ENCODE measurements at regions not wholly inside any gene's neighbourhood (a gene's known extent, or its start where the extent isn't known, plus 50 kb on each side); places are given as distances from the start of the nearest gene placed in this dataset.

DNA sequence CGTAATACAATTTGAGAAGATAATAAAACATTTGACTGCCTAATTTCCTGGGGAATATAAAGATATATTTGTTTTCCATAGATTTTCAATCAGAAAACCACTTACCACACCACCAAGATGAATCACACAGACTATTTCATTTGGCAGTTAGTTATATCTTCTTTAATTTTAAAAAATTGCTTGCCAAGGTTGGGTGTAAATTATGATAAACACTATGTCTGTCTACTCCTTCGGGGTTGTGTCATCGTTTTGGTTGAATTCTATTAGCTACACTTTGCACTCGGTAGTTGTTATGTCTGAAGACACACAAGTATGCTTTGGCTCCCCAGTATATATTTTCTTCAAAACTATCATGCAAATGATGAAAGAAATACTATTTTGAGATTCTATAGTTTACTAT is 594.8 kb upstream of the SEMA3D start:
- TF ChIP-seq NFIC (IDR thresholded peaks at IDR 0.05) = no peak
- TF ChIP-seq, protein P1, sequence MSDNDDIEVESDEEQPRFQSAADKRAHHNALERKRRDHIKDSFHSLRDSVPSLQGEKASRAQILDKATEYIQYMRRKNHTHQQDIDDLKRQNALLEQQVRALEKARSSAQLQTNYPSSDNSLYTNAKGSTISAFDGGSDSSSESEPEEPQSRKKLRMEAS (IDR thresholded peaks at IDR 0.05) = no peak
- TF ChIP-seq TCF12 (IDR thresholded peaks at IDR 0.05; ENCODE audit: low read depth) = no peak
- TF ChIP-seq ZBTB7A (IDR thresholded peaks at IDR 0.05; ENCODE audit: low read depth) = no peak
- TF ChIP-seq TEAD4 (IDR thresholded peaks at IDR 0.05) = no peak
- no peak for TF ChIP-seq FOXM1 (IDR thresholded peaks at IDR 0.05; ENCODE audit: borderline replicate concordance, low read depth)
- TF ChIP-seq RAD21 (IDR thresholded peaks at IDR 0.05; ENCODE audit: low read depth) = no peak
- TF ChIP-seq EGR1 (IDR thresholded peaks at IDR 0.05) = no peak
- TF ChIP-seq, protein P2, sequence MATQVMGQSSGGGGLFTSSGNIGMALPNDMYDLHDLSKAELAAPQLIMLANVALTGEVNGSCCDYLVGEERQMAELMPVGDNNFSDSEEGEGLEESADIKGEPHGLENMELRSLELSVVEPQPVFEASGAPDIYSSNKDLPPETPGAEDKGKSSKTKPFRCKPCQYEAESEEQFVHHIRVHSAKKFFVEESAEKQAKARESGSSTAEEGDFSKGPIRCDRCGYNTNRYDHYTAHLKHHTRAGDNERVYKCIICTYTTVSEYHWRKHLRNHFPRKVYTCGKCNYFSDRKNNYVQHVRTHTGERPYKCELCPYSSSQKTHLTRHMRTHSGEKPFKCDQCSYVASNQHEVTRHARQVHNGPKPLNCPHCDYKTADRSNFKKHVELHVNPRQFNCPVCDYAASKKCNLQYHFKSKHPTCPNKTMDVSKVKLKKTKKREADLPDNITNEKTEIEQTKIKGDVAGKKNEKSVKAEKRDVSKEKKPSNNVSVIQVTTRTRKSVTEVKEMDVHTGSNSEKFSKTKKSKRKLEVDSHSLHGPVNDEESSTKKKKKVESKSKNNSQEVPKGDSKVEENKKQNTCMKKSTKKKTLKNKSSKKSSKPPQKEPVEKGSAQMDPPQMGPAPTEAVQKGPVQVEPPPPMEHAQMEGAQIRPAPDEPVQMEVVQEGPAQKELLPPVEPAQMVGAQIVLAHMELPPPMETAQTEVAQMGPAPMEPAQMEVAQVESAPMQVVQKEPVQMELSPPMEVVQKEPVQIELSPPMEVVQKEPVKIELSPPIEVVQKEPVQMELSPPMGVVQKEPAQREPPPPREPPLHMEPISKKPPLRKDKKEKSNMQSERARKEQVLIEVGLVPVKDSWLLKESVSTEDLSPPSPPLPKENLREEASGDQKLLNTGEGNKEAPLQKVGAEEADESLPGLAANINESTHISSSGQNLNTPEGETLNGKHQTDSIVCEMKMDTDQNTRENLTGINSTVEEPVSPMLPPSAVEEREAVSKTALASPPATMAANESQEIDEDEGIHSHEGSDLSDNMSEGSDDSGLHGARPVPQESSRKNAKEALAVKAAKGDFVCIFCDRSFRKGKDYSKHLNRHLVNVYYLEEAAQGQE (IDR thresholded peaks at IDR 0.05; ENCODE audit: low read depth) = no peak
- no peak for TF ChIP-seq USF1 (IDR thresholded peaks at IDR 0.05)
- no peak for TF ChIP-seq EP300 (IDR thresholded peaks at IDR 0.05; ENCODE audit: borderline replicate concordance)
- no peak for TF ChIP-seq CREB1 (IDR thresholded peaks at IDR 0.05; ENCODE audit: low read depth)
- TF ChIP-seq YY1 (IDR thresholded peaks at IDR 0.05; ENCODE audit: low read depth) = no peak
- TF ChIP-seq CEBPB (IDR thresholded peaks at IDR 0.05) = no peak
- TF ChIP-seq TAF1 (IDR thresholded peaks at IDR 0.05; ENCODE audit: low read depth) = no peak

- TF ChIP-seq EGR1 (IDR thresholded peaks at IDR 0.05) = no peak
- no peak for TF ChIP-seq TCF12 (IDR thresholded peaks at IDR 0.05; ENCODE audit: low read depth)
- no peak for TF ChIP-seq USF1 (IDR thresholded peaks at IDR 0.05)
- no peak for TF ChIP-seq TEAD4 (IDR thresholded peaks at IDR 0.05)
- no peak for TF ChIP-seq ZBTB7A (IDR thresholded peaks at IDR 0.05; ENCODE audit: low read depth)
- TF ChIP-seq, protein P1 (IDR thresholded peaks at IDR 0.05) = no peak
- TF ChIP-seq RAD21 (IDR thresholded peaks at IDR 0.05; ENCODE audit: low read depth) = no peak
- TF ChIP-seq EP300 (IDR thresholded peaks at IDR 0.05; ENCODE audit: borderline replicate concordance) = no peak
- no peak for TF ChIP-seq FOXM1 (IDR thresholded peaks at IDR 0.05; ENCODE audit: borderline replicate concordance, low read depth)
- TF ChIP-seq CREB1 (IDR thresholded peaks at IDR 0.05; ENCODE audit: low read depth) = no peak
- TF ChIP-seq TAF1 (IDR thresholded peaks at IDR 0.05; ENCODE audit: low read depth) = no peak
- no peak for TF ChIP-seq CEBPB (IDR thresholded peaks at IDR 0.05)
- no peak for TF ChIP-seq NFIC (IDR thresholded peaks at IDR 0.05)
- TF ChIP-seq, protein P2 (IDR thresholded peaks at IDR 0.05; ENCODE audit: low read depth) = no peak
- no peak for TF ChIP-seq YY1 (IDR thresholded peaks at IDR 0.05; ENCODE audit: low read depth)
Observed at GRCh38 chr7:85776691-85777345, 590.0 kb upstream of the SEMA3D start.

DNA sequence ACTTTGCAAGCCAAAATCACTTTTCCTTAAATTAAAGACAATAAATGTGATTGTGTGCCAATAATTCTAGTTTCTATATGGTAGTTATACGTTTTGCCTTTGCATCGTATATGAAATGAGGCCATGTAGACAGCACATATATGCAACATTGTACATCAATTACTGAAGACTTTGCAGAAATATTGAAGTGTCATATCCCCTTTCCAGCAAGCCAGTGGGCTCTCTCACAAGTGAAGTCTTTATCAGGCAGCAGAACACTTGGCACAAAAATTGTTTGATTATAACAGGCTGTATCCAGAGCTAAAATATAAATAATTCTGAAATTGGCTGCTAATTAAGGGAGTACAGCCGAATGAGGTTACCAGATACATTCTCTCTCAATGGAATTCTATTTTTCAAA is 588.6 kb upstream of the SEMA3D start:
- TF ChIP-seq TCF12 (IDR thresholded peaks at IDR 0.05; ENCODE audit: low read depth) (no peak), EP300 (IDR thresholded peaks at IDR 0.05; ENCODE audit: borderline replicate concordance) (no peak), TAF1 (IDR thresholded peaks at IDR 0.05; ENCODE audit: low read depth) (no peak), FOXM1 (IDR thresholded peaks at IDR 0.05; ENCODE audit: borderline replicate concordance, low read depth) (no peak), RAD21 (IDR thresholded peaks at IDR 0.05; ENCODE audit: low read depth) (no peak), CREB1 (IDR thresholded peaks at IDR 0.05; ENCODE audit: low read depth) (no peak), YY1 (IDR thresholded peaks at IDR 0.05; ENCODE audit: low read depth) (no peak), TEAD4 (IDR thresholded peaks at IDR 0.05) (no peak), EGR1 (IDR thresholded peaks at IDR 0.05) (no peak), ZBTB7A (IDR thresholded peaks at IDR 0.05; ENCODE audit: low read depth) (no peak), USF1 (IDR thresholded peaks at IDR 0.05) (no peak)
- TF ChIP-seq, protein P1 (IDR thresholded peaks at IDR 0.05) = no peak
- TF ChIP-seq, protein P2 (IDR thresholded peaks at IDR 0.05; ENCODE audit: low read depth) = no peak

All from Ishikawa (cell line).